HEK293T (cell line): ENCODE measurements at regions not wholly inside any gene's neighbourhood (a gene's known extent, or its start where the extent isn't known, plus 50 kb on each side); places are given as distances from the start of the nearest gene placed in this dataset.

Experiments used
- CTCF ChIA-PET: fragments of 350-600 bp; formaldehyde crosslinking; extraction: SDS; loops from one replicate; lab custom pipeline; 2021; ENCODE audit warnings: antibody characterized with exemption, inconsistent platforms; lab: Yijun Ruan, JAX
- POLR2A ChIA-PET: fragments of 350-600 bp; formaldehyde crosslinking; extraction: SDS; loops from one replicate; lab custom pipeline; 2020; ENCODE audit warnings: antibody characterized with exemption, inconsistent platforms; lab: Yijun Ruan, JAX
- DNase-seq: peaks from one replicate; pipeline ENCODE4 v3.0.0; 2012; ENCODE audit warnings: mixed read lengths; ENCODE audit errors: extremely low spot score
- ARNT ChIP-seq: fragments of 450-650 bp; IDR thresholded peaks from 2 replicates; pipeline ENCODE4 v1.6.1; 2017; ENCODE audit warnings: mild to moderate bottlenecking
- BHLHE40 ChIP-seq: fragments of 450-650 bp; IDR thresholded peaks from 2 replicates; pipeline ENCODE4 v1.6.1; 2016; ENCODE audit warnings: mild to moderate bottlenecking, moderate library complexity, borderline replicate concordance
- CTBP1 ChIP-seq: fragments of 450-650 bp; IDR thresholded peaks from 2 replicates; pipeline ENCODE4 v1.6.1; 2016; ENCODE audit warnings: borderline replicate concordance
- ELF4 ChIP-seq: fragments of 450-650 bp; IDR thresholded peaks from 2 replicates; pipeline ENCODE4 v1.6.1; 2017; ENCODE audit warnings: antibody characterized with exemption
- FOXA1 ChIP-seq: fragments of 450-650 bp; IDR thresholded peaks from 2 replicates; pipeline ENCODE4 v1.6.1; 2016; ENCODE audit warnings: mild to moderate bottlenecking
- FOXK2 ChIP-seq: fragments of 450-650 bp; IDR thresholded peaks from 2 replicates; pipeline ENCODE4 v1.6.1; 2016; ENCODE audit warnings: mild to moderate bottlenecking
- FOXM1 ChIP-seq: fragments of 450-650 bp; IDR thresholded peaks from 2 replicates; pipeline ENCODE4 v1.6.1; 2017; ENCODE audit warnings: mild to moderate bottlenecking, borderline replicate concordance
- HDGF ChIP-seq: fragments of 450-650 bp; IDR thresholded peaks from 2 replicates; pipeline ENCODE4 v1.6.1; 2017; ENCODE audit warnings: antibody characterized with exemption, borderline replicate concordance
- L3MBTL2 ChIP-seq: fragments of 450-650 bp; conservative IDR thresholded peaks from 2 replicates; pipeline ENCODE4 v1.6.1; 2016; ENCODE audit warnings: mild to moderate bottlenecking
- LEF1 ChIP-seq: fragments of 450-650 bp; IDR thresholded peaks from 2 replicates; pipeline ENCODE4 v1.6.1; 2017; ENCODE audit warnings: mild to moderate bottlenecking, borderline replicate concordance
- NFRKB ChIP-seq: fragments of 450-650 bp; IDR thresholded peaks from 2 replicates; pipeline ENCODE4 v1.6.1; 2016; ENCODE audit warnings: mild to moderate bottlenecking, moderate library complexity
- PKNOX1 ChIP-seq: fragments of 450-650 bp; IDR thresholded peaks from 2 replicates; pipeline ENCODE4 v1.6.1; 2016
- SP1 ChIP-seq: fragments of 450-650 bp; IDR thresholded peaks from 2 replicates; pipeline ENCODE4 v1.6.1; 2017
- SUZ12 ChIP-seq: fragments of 450-650 bp; IDR thresholded peaks from 2 replicates; pipeline ENCODE4 v1.6.1; 2016; ENCODE audit warnings: mild to moderate bottlenecking
- TARDBP ChIP-seq: fragments of 450-650 bp; IDR thresholded peaks from 2 replicates; pipeline ENCODE4 v1.6.1; 2016
- ZNF384 ChIP-seq: fragments of 450-650 bp; IDR thresholded peaks from 2 replicates; pipeline ENCODE4 v1.6.1; 2016

- POLR2A ChIA-PET: no interaction called here
- CTCF ChIA-PET: no interaction called here
- no peak for DNase-seq
- TF ChIP-seq TARDBP (no peak), SP1 (no peak), PKNOX1 (no peak)
These were observed 120.6 kb downstream of the EN1 start for GRCh38 chr2:118726821-118727220.

- no peak for DNase-seq
- CTCF ChIA-PET: interaction anchor here (0.5 kb wide), 1 partner anchor 15 kb away, joined by 3 read pairs; no protein-coding TSS in a partner anchor
- TF ChIP-seq SUZ12 (no peak), ELF4 (no peak)
- POLR2A ChIA-PET: no interaction called here
These were observed 124.1 kb downstream of the EN1 start for GRCh38 chr2:118723394-118723793.

- no peak for DNase-seq
- POLR2A ChIA-PET: no interaction called here
- no peak for TF ChIP-seq FOXK2
- TF ChIP-seq PKNOX1: no peak
- TF ChIP-seq FOXA1: no peak
- TF ChIP-seq HDGF: no peak
- TF ChIP-seq L3MBTL2: no peak
- no peak for TF ChIP-seq NFRKB
- no peak for TF ChIP-seq ZNF384
- no peak for TF ChIP-seq FOXM1
- CTCF ChIA-PET: no interaction called here
These were observed 124.5 kb downstream of the EN1 start for GRCh38 chr2:118722976-118723375.

- POLR2A ChIA-PET: no interaction called here
- CTCF ChIA-PET: no interaction called here
- TF ChIP-seq TARDBP (no peak), FOXA1 (no peak), NFRKB (no peak), FOXM1 (no peak), ZNF384 (no peak), ARNT (no peak), FOXK2 (no peak), LEF1 (no peak), BHLHE40 (no peak), HDGF (no peak), SUZ12 (no peak), SP1 (no peak), PKNOX1 (no peak), L3MBTL2 (no peak), CTBP1 (no peak), ELF4 (no peak)
- no peak for DNase-seq
These were observed 125.5 kb downstream of the EN1 start for GRCh38 chr2:118721817-118722551.

GRCh38 chr2:118720866-118721265 lies 126.6 kb downstream of the EN1 start:
- TF ChIP-seq SP1 (no peak), NFRKB (no peak), CTBP1 (no peak), TARDBP (no peak), FOXA1 (no peak), ELF4 (no peak), LEF1 (no peak), PKNOX1 (no peak), L3MBTL2 (no peak), HDGF (no peak), FOXK2 (no peak), FOXM1 (no peak), ZNF384 (no peak), ARNT (no peak), SUZ12 (no peak)
- no peak for DNase-seq
- CTCF ChIA-PET: no interaction called here
- POLR2A ChIA-PET: no interaction called here

- CTCF ChIA-PET: no interaction called here
- POLR2A ChIA-PET: no interaction called here
- no peak for DNase-seq
- TF ChIP-seq FOXK2 (no peak), SUZ12 (no peak), LEF1 (no peak), ZNF384 (no peak), FOXA1 (no peak), NFRKB (no peak), TARDBP (no peak), L3MBTL2 (no peak), HDGF (no peak), BHLHE40 (no peak), ARNT (no peak), CTBP1 (no peak)
These were observed 128.5 kb downstream of the EN1 start for GRCh38 chr2:118718921-118719320.

GRCh38 chr2:118716102-118716501 lies 131.3 kb downstream of the EN1 start:
- TF ChIP-seq ELF4: no peak
- TF ChIP-seq FOXM1: no peak
- TF ChIP-seq FOXK2: no peak
- no peak for TF ChIP-seq LEF1
- no peak for TF ChIP-seq BHLHE40
- TF ChIP-seq HDGF: no peak
- TF ChIP-seq SP1: no peak
- no peak for TF ChIP-seq CTBP1
- no peak for TF ChIP-seq ZNF384
- TF ChIP-seq TARDBP: no peak
- no peak for TF ChIP-seq L3MBTL2
- ChIA-PET CTCF (no interaction called here), POLR2A (no interaction called here)
- DNase-seq: no peak
